ENCODE measurements at regions not wholly inside any gene's neighbourhood (a gene's known extent, or its start where the extent isn't known, plus 50 kb on each side); places are given as distances from the start of the nearest gene placed in this dataset.

DNA sequence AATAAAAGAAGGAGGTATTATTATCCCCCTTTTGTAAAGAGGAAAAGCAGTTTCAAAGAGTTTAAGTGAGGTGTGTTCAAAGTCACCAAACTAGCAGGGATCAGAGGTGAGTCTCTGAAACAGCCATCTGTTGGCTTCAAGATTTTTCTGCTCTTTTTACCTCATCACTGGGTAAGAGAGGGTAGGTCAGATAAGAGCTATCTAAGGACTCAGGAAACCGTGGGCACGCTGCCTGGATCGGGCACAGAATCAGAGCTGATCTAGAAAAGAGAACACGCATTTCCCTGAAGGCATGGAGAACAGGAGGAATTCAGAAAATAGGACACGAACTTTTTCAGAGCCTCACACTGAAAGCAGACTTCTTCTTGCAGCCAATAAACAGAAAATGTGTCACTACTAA is 65.8 kb upstream of the LY86 start:
- DNase-seq (ENCODE audit: low read depth) = no peak

DNA sequence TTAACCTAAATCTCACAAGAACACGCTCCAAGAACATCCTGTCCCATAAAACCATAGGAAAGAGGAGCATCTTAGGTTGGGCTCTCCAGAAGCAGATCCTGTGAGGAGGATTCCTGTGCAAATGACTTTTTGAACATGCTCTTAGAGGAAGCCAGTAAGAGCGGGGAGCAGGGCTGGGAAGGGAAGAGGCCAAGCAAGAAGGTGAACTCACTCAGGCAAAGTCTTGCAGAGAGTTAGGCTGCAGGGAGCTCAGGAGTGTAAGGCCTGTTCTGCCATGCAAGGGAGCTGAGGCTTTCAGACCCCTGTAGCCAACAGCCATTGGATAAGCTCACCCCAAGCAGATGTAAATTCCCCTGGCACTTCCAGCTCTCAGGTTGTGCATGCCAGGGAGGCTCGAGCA is 63.6 kb upstream of the LY86 start:
- DNase-seq (ENCODE audit: low read depth) = no peak

DNA sequence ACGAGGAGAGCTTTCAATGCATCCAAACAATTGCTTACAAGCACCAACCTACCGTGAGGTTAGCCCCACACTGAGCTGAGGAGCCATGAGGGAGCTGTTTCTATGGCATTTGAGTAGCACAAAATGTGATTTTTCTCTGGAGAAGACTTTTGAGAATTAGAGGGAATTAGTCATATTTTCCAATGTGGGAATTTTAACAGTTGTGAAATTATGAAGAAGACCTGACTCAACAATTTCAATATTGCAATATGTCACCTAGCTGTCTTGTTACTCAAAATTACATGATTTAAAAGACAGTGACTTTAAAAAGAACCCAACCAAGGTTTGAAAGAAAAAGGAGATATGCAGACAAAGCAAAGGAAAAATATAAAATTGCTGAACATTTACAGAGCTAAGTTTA is 62.6 kb upstream of the LY86 start:
- DNase-seq (ENCODE audit: low read depth) = no peak

DNA sequence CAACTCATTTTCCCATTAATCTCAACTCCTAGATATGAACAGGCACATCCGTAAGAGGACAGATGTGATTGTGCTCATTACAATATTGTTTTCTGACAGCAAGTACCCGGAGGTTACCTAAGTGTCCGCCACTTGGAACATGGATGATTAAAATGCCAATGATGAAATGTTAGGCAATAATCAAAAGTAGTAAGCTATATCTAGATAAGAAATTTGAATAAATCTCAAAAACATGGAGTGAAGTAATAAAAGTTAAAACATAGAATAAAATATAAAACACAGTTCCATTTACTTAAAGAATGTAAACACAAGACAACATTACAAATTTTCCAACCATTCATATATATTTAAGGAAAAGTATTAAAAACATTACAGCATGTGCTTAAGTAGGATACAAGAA is 59.2 kb upstream of the LY86 start:
- no peak for DNase-seq (ENCODE audit: low read depth)

DNA sequence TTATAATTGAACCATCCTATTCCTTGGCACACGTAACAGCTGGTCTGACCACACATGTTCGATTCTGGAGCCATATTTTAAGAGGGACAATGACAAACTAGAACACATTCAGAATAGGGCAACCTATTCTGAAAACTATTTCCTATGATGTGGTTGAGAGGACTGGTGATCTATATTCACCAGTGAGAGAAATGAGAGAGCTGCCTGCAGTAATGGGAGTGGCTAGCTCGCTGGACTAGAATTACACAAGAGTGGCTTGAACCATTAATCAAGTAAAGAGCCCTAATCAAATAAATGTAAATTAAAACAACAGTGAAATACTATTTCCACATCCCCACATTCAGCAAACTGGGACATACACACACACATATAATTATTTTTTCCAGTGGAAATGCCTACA is 55.3 kb upstream of the LY86 start:
- no peak for DNase-seq (ENCODE audit: low read depth)

DNA sequence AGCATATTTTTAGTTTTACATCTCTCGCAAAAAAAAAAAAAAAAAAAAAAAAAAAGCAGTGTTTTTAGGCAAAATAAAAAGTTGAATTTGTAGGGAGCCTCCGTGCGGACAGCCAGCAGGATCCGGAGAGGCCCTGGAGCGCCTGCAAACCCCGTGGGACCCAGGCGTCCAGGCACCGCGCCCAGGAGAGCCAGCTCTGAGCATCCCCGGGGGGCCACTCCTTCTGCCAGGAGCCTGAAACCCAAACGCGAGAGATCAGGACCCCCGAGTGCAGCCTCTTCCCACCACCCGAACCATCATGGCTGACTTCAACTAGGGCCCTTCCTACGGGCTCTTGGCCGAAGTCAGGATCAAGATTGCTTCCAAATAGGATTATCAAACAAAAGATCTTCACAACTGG is 54.1 kb upstream of the LY86 start:
- DNase-seq (ENCODE audit: low read depth) = no peak

DNA sequence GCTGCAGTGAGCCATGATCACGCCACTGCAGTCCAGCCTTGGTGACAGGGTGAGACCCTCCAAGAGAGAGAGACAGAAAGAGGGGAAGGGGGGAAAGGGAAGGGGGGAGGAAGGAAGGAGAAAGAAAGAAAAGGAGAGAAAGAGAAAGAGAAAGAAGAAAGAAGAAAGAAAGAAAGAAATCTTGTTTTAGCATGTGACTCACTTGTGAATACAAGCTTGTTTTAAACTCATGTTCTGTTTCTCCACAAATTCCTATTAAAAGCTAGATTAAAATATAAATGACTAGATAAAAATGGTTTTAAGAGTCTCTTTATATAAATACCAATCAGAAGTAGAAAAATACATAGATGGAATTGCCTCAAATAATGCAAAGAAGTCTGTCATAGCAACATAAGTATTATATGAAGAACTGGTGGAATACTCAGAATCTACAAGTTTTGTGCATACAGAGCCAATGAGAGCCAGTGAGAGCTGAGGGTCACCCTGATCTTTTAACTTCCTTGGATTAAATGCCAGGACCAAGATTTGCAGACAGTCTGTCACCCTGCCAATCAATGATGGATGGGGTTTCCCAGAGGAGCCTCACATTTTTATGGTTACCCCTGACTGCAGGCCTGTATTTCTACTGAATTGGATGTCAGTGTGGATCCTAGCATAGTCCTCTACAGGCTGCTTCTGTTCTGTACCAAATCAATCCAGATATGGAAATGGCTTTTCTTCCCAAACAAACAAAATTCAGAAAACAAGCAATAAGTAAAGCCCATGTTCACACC is 50.8 kb upstream of the LY86 start:
- no peak for DNase-seq (ENCODE audit: low read depth)

DNA sequence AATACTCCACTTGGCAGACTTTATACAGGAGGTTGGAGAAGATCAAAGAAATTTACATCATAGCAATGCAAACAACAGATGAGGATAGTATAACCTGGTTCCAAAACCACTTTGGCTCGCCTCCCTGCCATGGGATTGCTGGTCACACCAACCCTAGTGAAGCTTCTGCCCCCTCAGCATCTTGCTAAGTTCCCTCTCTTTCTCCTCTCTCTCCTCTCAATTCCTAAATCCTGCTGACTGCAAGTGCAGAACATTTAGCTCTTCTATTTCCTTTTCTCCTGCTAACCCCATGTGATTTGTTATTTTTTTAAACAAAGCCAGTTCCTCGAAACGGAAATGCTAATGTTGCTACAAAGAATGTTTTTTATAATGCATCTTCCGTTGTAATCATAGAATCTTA is 50.3 kb upstream of the LY86 start:
- no peak for DNase-seq (ENCODE audit: low read depth)

Data from RPMI7951 (cell line).